ENCODE measurements at regions not wholly inside any gene's neighbourhood (a gene's known extent, or its start where the extent isn't known, plus 50 kb on each side); places are given as distances from the start of the nearest gene placed in this dataset.

GRCh38 chr18:61731693-61732376 lies 161.0 kb downstream of the RNF152 start:
- DNase-seq (ENCODE audit: low spot score), result no peak
- ChIA-PET CTCF (no interaction called here), POLR2A (ENCODE audit: low non-redundant PET) (no interaction called here)
- H3K27ac ChIP-seq, result no peak overlapping the region
- no peak for TF ChIP-seq CTCF (conservative IDR thresholded peaks at IDR 0.05; ENCODE audit: low read depth)

DNA sequence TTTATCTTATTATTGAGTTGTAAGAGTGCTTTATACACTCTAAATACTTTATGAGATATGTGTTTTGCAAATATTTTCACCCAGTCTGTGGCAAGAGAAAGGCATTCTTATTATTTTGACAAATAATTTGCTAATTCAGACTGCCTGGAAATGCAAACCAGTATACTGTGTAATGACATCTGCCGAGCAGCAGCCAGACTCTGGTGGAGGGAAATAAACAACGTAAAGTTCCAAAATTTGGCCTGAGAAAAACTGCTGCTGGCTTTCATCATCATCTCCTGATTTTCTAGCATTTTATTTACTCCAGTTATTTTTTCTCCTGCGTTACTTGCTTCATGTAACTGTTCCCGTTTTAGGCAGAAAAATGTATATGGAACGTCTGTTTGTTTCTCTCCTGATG lies 161.6 kb downstream of the RNF152 start:
- DNase-seq (ENCODE audit: low spot score), result no peak
- ChIA-PET POLR2A (ENCODE audit: low non-redundant PET) (no interaction called here), CTCF (no interaction called here)
- no peak overlapping the region for H3K27ac ChIP-seq
- no peak for TF ChIP-seq CTCF (conservative IDR thresholded peaks at IDR 0.05; ENCODE audit: low read depth)

DNA sequence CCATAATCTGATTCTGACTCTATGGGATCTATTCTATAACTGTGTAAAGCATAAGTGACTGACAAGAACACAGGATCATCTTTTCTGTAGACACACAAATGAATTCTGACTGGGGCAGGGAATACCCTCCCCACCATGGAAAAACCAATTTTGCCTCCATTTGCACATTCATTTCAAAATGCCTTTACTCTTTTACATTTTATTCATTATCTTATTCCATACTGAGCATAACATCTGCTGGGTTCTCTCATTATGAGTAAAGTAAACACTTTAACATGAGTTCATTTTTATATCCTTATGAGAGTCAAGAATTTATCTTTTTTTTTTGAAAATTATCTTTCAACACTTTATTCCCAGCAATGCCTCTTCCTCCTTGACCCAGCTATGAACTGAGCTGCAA lies 163.5 kb downstream of the RNF152 start:
- H3K27ac ChIP-seq, result no peak overlapping the region
- no peak for DNase-seq (ENCODE audit: low spot score)
- no peak for TF ChIP-seq CTCF (conservative IDR thresholded peaks at IDR 0.05; ENCODE audit: low read depth)
- POLR2A ChIA-PET (ENCODE audit: low non-redundant PET), result no interaction called here
- CTCF ChIA-PET, result interaction anchor here (0.5 to 0.6 kb wide), 2 partner anchors 203 to 1317 kb away, joined by 3 to 5 read pairs; no protein-coding TSS in a partner anchor

- ChIA-PET CTCF (interaction anchor here (0.6 kb wide), 1 partner anchor 25 kb away, joined by 4 read pairs; no protein-coding TSS in a partner anchor), POLR2A (ENCODE audit: low non-redundant PET) (no interaction called here)
- DNase-seq (ENCODE audit: low spot score), result no peak
- TF ChIP-seq CTCF (conservative IDR thresholded peaks at IDR 0.05; ENCODE audit: low read depth), result no peak
- H3K27ac ChIP-seq, result no peak overlapping the region
Observed at GRCh38 chr18:61727241-61728193, 165.3 kb downstream of the RNF152 start.

DNA sequence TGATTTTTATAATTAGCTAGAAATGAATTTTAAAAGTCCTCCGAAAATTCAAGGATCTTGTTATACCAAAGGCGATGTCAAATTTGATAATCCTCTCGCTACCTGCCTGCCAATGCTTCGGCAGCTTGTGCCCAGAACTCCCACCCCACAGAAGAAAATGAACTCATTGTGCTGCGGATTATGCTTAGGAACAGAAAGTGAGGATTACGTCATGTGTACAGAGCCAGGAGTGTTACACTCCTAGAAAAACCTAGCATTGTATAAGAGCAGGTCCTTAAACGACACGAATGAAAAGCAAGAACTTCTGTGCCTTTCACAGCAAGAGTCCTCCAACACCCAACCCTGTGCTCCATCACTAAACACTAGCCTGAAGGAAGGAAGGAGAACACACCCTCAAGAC lies 168.3 kb downstream of the RNF152 start:
- CTCF ChIA-PET, result no interaction called here
- H3K27ac ChIP-seq, result no peak overlapping the region
- POLR2A ChIA-PET (ENCODE audit: low non-redundant PET), result no interaction called here
- TF ChIP-seq CTCF (conservative IDR thresholded peaks at IDR 0.05; ENCODE audit: low read depth), result no peak
- DNase-seq (ENCODE audit: low spot score), result no peak

DNA sequence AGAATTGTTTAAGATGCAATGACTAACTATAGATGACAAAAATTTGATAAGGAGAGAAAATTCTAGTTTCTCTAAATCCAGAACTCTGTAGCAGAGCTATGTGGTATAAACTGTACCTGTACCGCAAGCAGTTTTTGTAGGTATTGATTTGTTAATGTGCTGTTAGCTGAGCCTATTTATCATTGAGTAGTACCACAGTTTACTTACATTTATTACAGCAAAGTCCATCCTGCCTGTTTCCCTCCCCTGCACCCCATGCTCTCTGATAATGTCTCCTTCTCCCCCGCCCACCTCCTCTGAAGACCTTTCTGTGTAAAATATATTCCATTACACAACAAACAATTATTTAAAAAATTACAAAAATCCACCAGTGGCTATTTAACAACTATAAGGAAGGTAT lies 170.6 kb downstream of the RNF152 start:
- ChIA-PET POLR2A (ENCODE audit: low non-redundant PET) (no interaction called here), CTCF (no interaction called here)
- no peak for TF ChIP-seq CTCF (conservative IDR thresholded peaks at IDR 0.05; ENCODE audit: low read depth)
- H3K27ac ChIP-seq, result no peak overlapping the region
- DNase-seq (ENCODE audit: low spot score), result no peak

Measured in RWPE1 (cell line).